HG03280 (cell line): ENCODE measurements at regions not wholly inside any gene's neighbourhood (a gene's known extent, or its start where the extent isn't known, plus 50 kb on each side); places are given as distances from the start of the nearest gene placed in this dataset.
"Not testable (repeated sequence)": the region's sequence is repeated elsewhere in the genome, so short reads cannot be mapped to it uniquely, and the experiment has no call there.

ENCODE experiments used
- ATAC-seq: cut with Tn5 transposase; IDR thresholded peaks from one replicate; pipeline ENCODE4 v1.9.1; 2021; ENCODE audit warnings: mild to moderate bottlenecking, moderate library complexity; ENCODE audit not compliant: unreplicated experiment

DNA sequence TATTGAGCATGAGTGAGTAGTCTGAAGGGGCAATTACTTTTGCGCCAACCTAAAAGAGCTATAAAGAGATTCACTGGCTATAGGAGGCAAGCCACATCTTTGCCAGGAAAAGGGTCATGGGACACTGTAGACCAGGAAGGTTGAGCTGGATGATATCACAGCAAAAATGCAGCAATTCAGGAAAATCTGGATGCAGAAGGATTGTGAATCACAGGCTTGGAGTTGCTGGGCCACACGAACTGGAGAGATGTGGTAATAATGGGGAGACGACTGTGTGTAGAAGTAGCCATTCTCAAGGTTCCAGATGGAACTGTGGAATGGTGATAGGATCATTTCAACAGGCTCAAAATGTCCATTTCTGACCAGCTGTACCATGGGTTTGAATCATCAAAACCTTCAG, 151.4 kb upstream of the DAAM1 start:
- no peak for ATAC-seq

GRCh38 chr14:59037620-59038019, 150.8 kb upstream of the DAAM1 start:
- no peak for ATAC-seq

GRCh38 chr14:59038746-59039145, 149.7 kb upstream of the DAAM1 start:
- no peak for ATAC-seq

DNA sequence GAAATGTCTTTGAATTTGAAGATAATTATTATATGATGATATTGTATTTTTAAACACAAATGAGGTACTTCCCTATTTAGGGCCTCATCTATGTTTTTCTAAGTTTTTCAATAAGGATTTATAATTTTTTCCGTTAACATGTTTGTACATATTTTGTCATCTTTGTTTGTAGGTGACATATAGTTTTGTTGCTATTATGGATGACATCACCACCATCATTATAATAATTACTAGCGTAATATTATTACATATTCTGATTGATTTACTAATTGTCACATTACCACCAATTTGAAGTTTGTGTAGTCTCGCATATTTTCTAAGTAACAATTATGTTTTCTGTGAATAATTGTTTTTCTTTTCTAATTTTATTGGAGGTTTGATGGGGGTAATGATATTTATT, 147.2 kb upstream of the DAAM1 start:
- no peak for ATAC-seq

GRCh38 chr14:59044707-59045106, 143.8 kb upstream of the DAAM1 start:
- no peak for ATAC-seq

DNA sequence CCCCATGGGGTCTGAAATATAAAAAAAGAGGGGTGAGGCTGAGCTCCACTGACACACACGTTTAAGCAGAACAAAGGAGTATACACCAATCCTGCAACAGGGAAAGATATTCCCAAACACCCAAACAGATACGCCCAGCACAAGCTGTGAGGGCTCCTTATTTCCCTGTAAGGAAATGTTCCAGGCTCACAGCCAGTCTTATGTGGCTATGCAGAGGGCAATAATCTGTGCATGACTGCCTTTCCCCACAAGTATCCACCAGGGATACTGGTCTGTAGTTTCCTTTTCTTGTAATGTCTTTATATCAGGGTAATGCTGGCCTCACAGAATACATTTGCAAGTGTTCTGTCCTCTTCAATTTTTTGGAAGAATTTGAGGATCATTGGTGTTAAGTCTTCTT, 141.7 kb upstream of the DAAM1 start:
- no peak for ATAC-seq

DNA sequence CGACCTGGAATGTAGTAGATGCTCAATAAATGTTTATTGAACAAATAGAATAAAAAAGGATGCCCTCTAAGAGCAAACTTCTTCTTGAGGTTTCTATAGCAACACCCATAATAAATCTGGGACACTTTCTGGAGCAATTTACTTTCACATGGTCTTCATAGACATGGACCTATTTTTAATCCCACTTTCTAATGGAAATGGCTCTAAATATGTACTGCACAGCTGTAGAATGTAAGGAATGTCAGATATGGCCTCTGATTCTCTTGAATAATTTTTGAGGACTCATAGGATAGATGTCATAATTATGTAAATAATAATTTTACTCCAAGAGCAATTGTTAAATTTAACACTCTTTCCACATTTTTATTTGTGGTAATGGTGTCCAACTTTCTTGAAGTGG, 133.5 kb upstream of the DAAM1 start:
- ATAC-seq: no peak

- ATAC-seq: peak; percentile 80
These were observed 132.9 kb upstream of the DAAM1 start for GRCh38 chr14:59055439-59056045.

DNA sequence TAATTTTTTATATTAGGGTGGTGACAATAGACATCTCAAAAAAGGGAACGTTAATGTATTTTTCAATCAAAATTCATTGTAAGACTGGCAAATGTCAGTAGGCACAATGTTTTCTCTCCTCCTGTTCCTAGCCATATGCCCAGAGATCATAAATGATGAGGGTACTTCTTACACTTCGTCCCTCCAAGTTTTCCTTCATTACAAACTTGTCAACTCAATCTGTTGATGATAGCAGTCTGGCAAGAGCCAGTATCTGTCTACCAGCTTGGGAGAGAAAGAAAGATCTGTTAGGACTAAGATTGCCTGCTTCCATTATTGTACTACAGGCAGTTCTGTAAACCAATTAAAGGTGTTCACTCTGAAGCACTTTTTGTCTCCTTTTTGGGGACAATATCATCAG, 130.9 kb upstream of the DAAM1 start:
- ATAC-seq: no peak

GRCh38 chr14:59058776-59059175, 129.7 kb upstream of the DAAM1 start:
- not testable (repeated sequence) for ATAC-seq

GRCh38 chr14:59060841-59061240, 127.6 kb upstream of the DAAM1 start:
- no peak for ATAC-seq

DNA sequence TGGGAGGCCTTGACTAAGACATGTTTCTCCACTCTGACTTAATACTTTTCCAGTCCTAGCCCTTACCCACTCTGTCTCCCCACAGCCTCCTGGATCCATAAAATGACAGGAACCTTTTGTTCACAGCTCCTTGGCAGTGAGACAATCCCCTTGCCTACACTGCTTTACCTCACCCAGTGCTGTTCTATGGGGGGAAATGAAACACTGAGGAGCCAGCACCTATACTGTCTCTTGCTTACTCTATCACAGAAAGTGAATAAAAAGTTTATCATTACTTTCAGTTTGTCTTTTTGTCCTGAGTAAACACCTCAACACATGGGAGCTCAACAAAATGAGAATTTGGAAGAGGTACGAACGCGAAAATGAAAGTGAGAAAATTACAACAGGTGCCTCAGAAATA, 127.2 kb upstream of the DAAM1 start:
- no peak for ATAC-seq

GRCh38 chr14:59063259-59063658, 125.2 kb upstream of the DAAM1 start:
- ATAC-seq: no peak

- ATAC-seq: no peak
These were observed 121.2 kb upstream of the DAAM1 start for GRCh38 chr14:59067127-59067894.

GRCh38 chr14:59069163-59069854, 119.2 kb upstream of the DAAM1 start:
- ATAC-seq: no peak

DNA sequence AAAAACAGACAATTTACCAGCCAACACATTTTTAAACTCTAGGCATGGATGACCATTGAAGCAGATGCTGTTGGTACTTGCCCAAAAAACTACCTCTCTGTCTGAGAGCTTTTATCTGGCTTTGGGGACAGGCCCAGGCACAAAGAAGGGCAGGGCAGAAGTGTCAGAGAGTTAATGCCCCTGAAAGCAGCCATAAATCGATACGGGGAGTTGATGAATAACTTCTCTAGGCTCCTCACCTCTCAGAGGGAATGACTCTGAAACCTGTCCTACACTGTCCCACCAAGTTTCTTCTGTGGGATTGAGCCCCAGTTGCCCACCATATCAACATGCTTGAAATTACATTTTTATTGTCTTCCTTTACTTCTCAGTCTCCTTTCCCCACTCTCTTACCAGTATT, 113.0 kb upstream of the DAAM1 start:
- no peak for ATAC-seq

DNA sequence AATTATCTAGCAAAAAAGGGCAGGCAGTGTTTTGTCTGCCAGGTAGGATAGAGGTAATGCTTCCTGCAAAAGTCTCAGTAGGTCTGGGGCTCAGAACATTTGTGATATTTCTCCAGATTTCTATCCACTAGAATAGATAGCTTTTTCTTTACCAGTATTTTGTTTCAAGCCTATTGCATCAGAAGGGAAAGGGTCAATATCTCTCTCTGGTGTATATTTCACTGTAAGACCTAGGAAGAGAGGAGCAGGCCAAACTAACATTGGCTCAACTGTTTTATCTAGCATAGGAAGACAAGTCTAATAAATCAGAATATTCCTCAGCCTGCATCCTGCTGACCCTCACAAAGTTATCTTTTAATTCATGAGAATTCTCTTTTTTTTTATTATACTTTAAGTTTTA, 106.7 kb upstream of the DAAM1 start:
- no peak for ATAC-seq

- no peak for ATAC-seq
These were observed 103.2 kb upstream of the DAAM1 start for GRCh38 chr14:59085207-59085739.

- ATAC-seq: no peak
These were observed 102.1 kb upstream of the DAAM1 start for GRCh38 chr14:59086241-59086882.

- ATAC-seq: no peak
These were observed 101.2 kb upstream of the DAAM1 start for GRCh38 chr14:59087240-59087639.

DNA sequence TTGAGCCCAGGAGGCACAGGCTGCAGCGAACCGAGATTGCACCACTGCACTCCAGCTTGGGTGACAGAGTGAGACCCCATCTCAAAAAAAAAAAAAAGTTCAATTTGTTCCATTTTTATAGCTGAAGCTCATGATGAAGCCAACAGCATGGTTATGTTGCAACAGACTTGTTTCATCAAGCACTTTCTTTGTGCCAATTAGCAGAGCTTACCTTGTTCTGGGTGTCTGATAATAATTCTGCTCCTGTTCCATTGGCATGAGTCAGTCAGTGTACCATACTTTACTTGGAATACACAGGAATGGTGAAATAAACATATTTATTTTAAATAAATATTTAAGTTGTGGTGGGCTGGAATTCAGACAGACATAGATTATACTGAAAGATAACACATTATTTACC, 100.8 kb upstream of the DAAM1 start:
- ATAC-seq: no peak
